DMS153 treated with DMSO at 0.1 percent for 48 hours (cell line): ENCODE measurements at regions not wholly inside any gene's neighbourhood (a gene's known extent, or its start where the extent isn't known, plus 50 kb on each side); places are given as distances from the start of the nearest gene placed in this dataset.

Experiments used
- DNase-seq: peaks from one replicate; lab custom pipeline; 2025; ENCODE audit not compliant: unreplicated experiment; lab: John Stamatoyannopoulos, UW

- DNase-seq, result no peak
These were observed 126.2 kb upstream of the ARID1B start for GRCh38 chr6:156650896-156651390.

DNA sequence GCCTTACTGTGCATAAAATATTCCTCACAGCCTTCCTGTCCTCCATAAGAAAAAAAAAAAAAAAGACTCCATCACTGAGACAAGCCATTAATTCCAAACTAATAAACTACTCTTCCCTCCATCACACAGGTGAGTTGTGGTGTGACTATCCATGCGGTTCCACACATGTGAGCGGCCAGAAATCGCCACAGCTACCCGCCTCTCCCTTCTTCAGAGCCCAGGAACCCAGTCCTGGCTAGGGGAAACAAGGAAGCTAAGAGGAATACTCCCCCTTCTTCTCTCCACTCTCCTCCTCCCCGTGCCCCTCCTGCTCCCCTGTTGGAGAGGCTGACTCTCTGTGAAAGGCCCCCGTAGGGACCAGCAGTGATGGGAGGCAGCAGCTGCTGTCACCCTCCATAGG lies 128.6 kb upstream of the ARID1B start:
- no peak for DNase-seq

- no peak for DNase-seq
These were observed 129.2 kb upstream of the ARID1B start for GRCh38 chr6:156647991-156648390.

GRCh38 chr6:156647140-156647784 lies 129.9 kb upstream of the ARID1B start:
- no peak for DNase-seq

GRCh38 chr6:156646496-156646895 lies 130.7 kb upstream of the ARID1B start:
- DNase-seq, result no peak

GRCh38 chr6:156645097-156645496 lies 132.1 kb upstream of the ARID1B start:
- no peak for DNase-seq

- DNase-seq, result no peak
These were observed 138.0 kb upstream of the ARID1B start for GRCh38 chr6:156639009-156639721.

GRCh38 chr6:156638581-156638980 lies 138.6 kb upstream of the ARID1B start:
- no peak for DNase-seq

DNA sequence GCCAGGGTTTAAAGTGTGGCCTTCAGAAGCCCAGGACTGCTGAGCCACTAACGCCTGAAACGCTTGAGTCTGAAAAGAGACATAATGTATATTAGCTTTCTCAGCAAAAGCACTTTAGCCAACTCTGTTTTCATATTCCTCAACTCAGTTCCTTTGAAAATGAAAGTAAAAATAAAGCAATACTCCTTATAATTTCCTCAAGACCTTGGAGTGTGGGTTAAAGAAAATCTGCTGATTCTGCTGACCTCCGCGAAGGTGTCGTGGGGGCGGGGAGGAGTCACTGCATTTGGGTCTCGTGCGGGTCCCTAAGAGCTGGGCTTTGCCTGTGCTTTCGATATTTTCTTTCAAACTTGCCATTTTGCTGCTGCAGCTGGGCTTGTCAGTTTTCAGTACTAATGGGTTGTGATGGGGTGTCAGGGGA lies 142.2 kb upstream of the ARID1B start:
- DNase-seq, result no peak

DNA sequence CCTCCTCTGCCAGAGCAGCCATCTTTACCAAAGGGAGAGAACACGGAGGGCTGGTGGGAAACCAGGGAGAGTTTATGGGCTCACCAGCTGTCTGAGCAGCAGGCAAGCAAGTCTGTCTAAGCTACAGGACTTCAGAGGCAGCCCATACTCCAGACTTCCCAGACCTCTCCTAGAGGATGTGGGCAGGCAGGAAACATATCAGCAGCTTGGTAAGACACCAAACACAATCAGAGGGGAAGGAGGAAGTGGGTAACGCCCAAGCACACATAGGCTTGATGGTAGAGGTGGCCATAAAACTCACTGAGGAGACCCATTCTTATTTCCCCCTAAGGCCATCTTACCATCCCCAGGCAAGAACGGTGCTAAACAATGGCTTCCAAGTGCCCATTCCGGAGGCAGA lies 143.1 kb upstream of the ARID1B start:
- no peak for DNase-seq

DNA sequence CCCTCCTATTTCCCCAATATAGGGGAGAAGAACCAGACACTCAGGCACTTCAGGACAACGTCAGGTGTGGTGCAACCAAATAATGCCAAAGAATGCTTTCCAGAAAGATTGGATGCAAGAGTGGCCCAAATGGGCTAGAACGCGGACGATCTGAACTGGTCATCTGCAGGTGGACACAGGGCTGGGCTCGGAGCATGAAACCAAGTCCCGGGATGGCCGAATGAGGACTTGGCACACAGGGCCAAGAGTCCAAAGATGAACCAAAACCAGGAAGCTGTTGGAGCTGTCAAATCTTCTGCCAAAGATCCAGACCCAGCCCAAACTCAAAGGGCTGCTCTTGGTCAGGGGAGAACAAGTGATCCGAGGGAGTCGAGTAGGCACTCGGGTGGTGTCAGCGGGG lies 143.9 kb upstream of the ARID1B start:
- no peak for DNase-seq

GRCh38 chr6:156630613-156631302 lies 146.4 kb upstream of the ARID1B start:
- no peak for DNase-seq

- no peak for DNase-seq
These were observed 148.4 kb upstream of the ARID1B start for GRCh38 chr6:156628805-156629204.

DNA sequence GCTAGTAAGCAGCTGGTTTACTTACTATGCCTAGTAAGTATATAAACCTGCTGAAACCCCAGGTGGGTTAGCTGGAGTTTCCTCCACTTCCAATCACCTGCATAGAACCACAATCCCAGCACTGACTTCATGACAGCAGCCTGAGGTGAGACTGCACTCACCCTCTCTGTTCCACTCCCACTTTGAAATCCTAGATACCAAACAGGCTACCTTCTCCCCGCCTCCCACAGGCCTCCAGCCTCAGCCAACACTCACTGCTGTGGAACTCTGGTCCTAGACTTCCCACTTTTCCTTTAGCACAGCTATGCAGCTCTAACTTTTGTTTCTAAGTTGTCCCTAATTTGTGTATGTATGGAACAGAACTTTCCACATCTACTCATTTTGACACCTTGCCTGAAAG lies 149.7 kb upstream of the ARID1B start:
- no peak for DNase-seq

DNA sequence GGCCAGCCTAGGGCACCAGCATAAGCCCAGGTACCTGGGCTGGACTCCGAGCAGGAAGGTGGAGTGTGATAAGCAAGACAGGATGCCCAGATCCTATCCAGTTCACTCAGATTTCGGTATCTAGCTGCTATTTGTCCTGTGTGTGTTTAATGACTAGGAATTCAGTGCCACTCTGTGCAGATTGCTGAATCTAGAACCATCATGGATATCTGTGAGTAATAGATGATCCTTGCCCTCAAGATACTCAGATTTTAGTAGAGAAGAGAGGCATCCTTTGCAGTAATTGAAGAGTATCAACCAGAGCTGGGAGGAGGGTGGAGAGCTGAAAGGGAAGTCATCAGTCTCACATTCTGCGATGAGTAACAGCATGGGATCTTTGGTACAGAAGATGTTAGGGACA lies 155.0 kb upstream of the ARID1B start:
- no peak for DNase-seq

GRCh38 chr6:156620331-156620730 lies 156.8 kb upstream of the ARID1B start:
- no peak for DNase-seq

GRCh38 chr6:156618600-156619205 lies 158.5 kb upstream of the ARID1B start:
- DNase-seq, result no peak

GRCh38 chr6:156617941-156618340 lies 159.2 kb upstream of the ARID1B start:
- DNase-seq, result no peak

DNA sequence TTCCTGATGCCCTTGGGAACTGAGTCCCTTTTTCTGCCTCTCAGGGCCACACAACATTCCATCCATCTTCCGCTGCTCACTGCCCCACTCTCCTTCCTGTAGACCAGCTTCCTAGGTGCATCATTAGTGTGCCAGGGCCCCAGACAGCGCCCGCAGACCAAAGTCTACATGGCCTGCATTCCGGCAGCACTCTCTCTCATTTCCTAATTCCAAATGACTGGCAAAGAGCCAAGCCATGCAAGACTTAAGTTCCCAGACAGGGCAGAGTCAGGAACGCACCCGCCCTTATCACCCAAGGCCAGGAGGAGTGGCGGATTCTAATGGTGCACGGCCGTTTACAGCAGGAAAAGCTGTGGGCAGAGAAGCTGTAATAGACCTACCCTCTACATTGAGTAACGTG lies 159.8 kb upstream of the ARID1B start:
- no peak for DNase-seq

DNA sequence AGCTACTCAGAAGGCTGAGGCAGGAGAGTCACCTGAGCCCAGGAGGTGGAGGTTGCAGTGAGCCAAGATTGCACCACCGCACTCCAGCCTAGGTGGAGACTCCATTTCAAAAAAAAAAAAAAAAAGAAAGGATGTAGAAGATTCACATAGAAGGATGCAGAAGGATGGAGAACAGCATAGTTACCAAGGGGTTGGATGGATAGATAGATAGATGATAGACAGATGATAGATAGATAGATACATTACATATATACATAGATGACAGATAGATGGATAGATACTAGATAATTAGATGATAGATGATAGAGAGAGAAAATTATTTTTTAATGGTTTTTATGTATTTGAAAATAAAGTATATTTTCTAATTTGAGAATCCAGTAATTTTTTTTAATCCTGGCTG lies 160.7 kb upstream of the ARID1B start:
- no peak for DNase-seq

DNA sequence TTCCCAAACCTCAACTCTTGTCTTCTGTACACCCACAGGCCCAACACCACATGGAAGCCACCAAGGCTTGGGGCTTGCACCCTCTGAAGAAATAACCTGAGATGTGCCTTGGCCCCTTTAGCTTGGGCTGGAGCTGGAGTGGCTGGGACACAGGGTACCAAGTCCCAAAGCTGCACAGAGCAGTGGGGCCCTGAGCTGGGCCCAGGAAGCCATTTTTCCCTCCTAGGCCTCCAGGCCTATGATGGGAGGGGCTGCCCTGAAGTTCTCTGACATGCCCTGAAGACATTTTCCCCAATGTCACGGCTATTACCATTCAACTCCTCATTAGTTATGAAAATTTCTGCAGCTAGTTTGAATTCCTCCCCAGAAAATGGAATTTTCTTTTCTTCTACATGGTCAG lies 163.2 kb upstream of the ARID1B start:
- DNase-seq, result no peak

DNA sequence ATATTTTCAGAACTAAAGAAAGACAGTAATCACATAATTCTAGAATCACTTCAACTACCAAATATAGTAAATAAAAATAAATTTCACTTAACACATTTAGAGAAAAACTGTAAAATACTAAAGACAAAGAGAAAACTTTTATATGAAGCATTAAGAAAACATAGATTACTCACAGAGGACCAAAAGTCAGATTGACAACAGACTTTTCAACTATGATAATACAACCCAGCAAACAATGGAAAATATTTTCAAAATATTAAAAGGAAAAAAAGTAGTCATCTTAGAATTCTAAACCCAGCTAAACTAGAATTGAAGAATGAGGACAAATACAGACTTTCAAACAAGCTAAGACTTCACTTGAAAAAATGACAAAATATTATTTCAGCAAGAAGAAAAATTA lies 164.8 kb upstream of the ARID1B start:
- DNase-seq, result no peak
